ENCODE measurements at regions not wholly inside any gene's neighbourhood (a gene's known extent, or its start where the extent isn't known, plus 50 kb on each side); places are given as distances from the start of the nearest gene placed in this dataset.

GRCh38 chr4:184937745-184938144, 80.5 kb upstream of the HELT start:
- CTCF ChIA-PET: interaction anchor here (2.1 kb wide), 1 partner anchor 67 kb away, joined by 8 read pairs; no protein-coding TSS in a partner anchor
- no peak for TF ChIP-seq TEAD1 (CRISPR knock-in tag; IDR thresholded peaks at IDR 0.05)
- ATAC-seq: no peak
- Mint-ChIP-seq H3K27me3 (ENCODE audit: low read depth) (no peaks in the 10 kb centered on the region), H3K4me1 (peaks cover 16% of the 10 kb centered on the region), H3K9me3 (peaks cover 18% of the 10 kb centered on the region), H3K27ac (no peak overlapping the region), H3K4me3 (no peak overlapping the region), H3K36me3 (peaks cover 8% of the 10 kb centered on the region)
- DNase-seq (ENCODE audit: low spot score): peak; percentile 35
- POLR2A ChIA-PET: no interaction called here

- ATAC-seq (no peak), DNase-seq (ENCODE audit: low spot score) (no peak)
- ChIA-PET POLR2A (no interaction called here), CTCF (no interaction called here)
- H3K9me3 Mint-ChIP-seq: peaks cover 18% of the 10 kb centered on the region
- H3K4me1 Mint-ChIP-seq: peaks cover 16% of the 10 kb centered on the region
- no peaks in the 10 kb centered on the region for H3K27me3 Mint-ChIP-seq (ENCODE audit: low read depth)
- no peak overlapping the region for H3K4me3 Mint-ChIP-seq
- H3K27ac Mint-ChIP-seq: no peak overlapping the region
- TF ChIP-seq ELF4 (CRISPR knock-in tag; IDR thresholded peaks at IDR 0.05; ENCODE audit: low read depth) (no peak), NR2C2 (CRISPR knock-in tag; IDR thresholded peaks at IDR 0.05) (no peak), SOX15 (CRISPR knock-in tag; IDR thresholded peaks at IDR 0.05) (no peak), PRRX2 (CRISPR knock-in tag; IDR thresholded peaks at IDR 0.05) (no peak)
- peaks cover 8% of the 10 kb centered on the region for H3K36me3 Mint-ChIP-seq
Measured at GRCh38 chr4:184938871-184939270, 79.4 kb upstream of the HELT start.

DNA sequence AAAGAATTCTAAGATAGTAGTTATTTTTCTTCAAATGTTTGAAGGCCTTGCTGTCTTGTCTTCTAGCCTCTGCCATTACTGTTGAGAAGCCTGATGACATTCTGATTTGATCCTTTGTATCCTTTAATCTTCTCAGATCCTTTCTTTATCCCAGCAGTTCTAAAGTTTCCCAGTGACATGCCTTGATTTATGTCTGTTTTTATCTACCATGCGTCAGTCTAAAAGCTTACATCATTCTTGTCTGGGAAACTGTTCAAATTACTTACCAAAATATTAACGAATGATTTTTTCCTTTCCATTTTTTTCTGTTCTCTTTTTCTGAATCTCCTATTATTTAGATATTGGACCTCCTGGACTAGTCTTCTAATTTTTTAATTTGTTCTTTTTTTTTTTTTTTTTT, 78.3 kb upstream of the HELT start:
- CTCF ChIA-PET: no interaction called here
- Mint-ChIP-seq H3K4me1 (peaks cover 16% of the 10 kb centered on the region), H3K27me3 (ENCODE audit: low read depth) (no peaks in the 10 kb centered on the region), H3K9me3 (peaks cover 18% of the 10 kb centered on the region), H3K4me3 (no peak overlapping the region), H3K27ac (no peak overlapping the region), H3K36me3 (peaks cover 8% of the 10 kb centered on the region)
- DNase-seq (ENCODE audit: low spot score): no peak
- TF ChIP-seq USF1 (CRISPR knock-in tag; IDR thresholded peaks at IDR 0.05): no peak
- TF ChIP-seq ATF1 (CRISPR knock-in tag; IDR thresholded peaks at IDR 0.05): no peak
- no peak for TF ChIP-seq ZNF138 (CRISPR knock-in tag; conservative IDR thresholded peaks at IDR 0.05)
- TF ChIP-seq SOX15 (CRISPR knock-in tag; IDR thresholded peaks at IDR 0.05): no peak
- TF ChIP-seq ZNF263 (CRISPR knock-in tag; IDR thresholded peaks at IDR 0.05; ENCODE audit: low read depth): no peak
- TF ChIP-seq, protein P1, sequence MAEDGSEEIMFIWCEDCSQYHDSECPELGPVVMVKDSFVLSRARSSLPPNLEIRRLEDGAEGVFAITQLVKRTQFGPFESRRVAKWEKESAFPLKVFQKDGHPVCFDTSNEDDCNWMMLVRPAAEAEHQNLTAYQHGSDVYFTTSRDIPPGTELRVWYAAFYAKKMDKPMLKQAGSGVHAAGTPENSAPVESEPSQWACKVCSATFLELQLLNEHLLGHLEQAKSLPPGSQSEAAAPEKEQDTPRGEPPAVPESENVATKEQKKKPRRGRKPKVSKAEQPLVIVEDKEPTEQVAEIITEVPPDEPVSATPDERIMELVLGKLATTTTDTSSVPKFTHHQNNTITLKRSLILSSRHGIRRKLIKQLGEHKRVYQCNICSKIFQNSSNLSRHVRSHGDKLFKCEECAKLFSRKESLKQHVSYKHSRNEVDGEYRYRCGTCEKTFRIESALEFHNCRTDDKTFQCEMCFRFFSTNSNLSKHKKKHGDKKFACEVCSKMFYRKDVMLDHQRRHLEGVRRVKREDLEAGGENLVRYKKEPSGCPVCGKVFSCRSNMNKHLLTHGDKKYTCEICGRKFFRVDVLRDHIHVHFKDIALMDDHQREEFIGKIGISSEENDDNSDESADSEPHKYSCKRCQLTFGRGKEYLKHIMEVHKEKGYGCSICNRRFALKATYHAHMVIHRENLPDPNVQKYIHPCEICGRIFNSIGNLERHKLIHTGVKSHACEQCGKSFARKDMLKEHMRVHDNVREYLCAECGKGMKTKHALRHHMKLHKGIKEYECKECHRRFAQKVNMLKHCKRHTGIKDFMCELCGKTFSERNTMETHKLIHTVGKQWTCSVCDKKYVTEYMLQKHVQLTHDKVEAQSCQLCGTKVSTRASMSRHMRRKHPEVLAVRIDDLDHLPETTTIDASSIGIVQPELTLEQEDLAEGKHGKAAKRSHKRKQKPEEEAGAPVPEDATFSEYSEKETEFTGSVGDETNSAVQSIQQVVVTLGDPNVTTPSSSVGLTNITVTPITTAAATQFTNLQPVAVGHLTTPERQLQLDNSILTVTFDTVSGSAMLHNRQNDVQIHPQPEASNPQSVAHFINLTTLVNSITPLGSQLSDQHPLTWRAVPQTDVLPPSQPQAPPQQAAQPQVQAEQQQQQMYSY (CRISPR knock-in tag; IDR thresholded peaks at IDR 0.05): no peak
- TF ChIP-seq FOXP1 (CRISPR knock-in tag; IDR thresholded peaks at IDR 0.05; ENCODE audit: borderline replicate concordance): no peak
- no peak for TF ChIP-seq NFYB (CRISPR knock-in tag; conservative IDR thresholded peaks at IDR 0.05; ENCODE audit: low read depth)
- no peak for TF ChIP-seq MYBL2 (CRISPR knock-in tag; IDR thresholded peaks at IDR 0.05)
- ATAC-seq: no peak
- POLR2A ChIA-PET: no interaction called here

DNA sequence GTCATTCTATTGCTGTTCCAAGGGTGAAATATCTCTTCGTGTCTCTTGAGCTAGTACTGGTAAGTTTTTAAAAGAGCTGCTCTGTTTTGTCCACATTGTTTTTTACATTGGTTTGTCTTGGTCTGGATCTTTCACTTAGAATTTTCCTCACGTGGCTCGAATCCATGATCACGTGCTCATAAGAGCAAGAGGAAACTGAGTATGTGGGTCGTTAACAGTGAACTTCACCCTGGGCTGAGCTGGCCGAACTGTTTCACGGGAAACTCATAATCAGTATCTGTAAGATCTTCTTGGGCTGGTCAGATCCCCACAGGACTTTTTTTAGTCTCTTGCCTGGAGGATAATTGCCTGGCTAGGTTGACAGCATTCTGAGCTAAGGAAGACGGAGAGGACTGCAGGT, 77.8 kb upstream of the HELT start:
- Mint-ChIP-seq H3K4me3 (no peak overlapping the region), H3K4me1 (peaks cover 16% of the 10 kb centered on the region), H3K9me3 (peaks cover 18% of the 10 kb centered on the region), H3K27me3 (ENCODE audit: low read depth) (no peaks in the 10 kb centered on the region), H3K36me3 (peaks cover 8% of the 10 kb centered on the region), H3K27ac (no peak overlapping the region)
- TF ChIP-seq SOX15 (CRISPR knock-in tag; IDR thresholded peaks at IDR 0.05) (no peak), TEAD4 (CRISPR knock-in tag; IDR thresholded peaks at IDR 0.05) (no peak), ATF1 (CRISPR knock-in tag; IDR thresholded peaks at IDR 0.05) (no peak), PRRX2 (CRISPR knock-in tag; IDR thresholded peaks at IDR 0.05) (no peak), NFE2L1 (CRISPR knock-in tag; IDR thresholded peaks at IDR 0.05) (no peak)
- TF ChIP-seq, protein P2, sequence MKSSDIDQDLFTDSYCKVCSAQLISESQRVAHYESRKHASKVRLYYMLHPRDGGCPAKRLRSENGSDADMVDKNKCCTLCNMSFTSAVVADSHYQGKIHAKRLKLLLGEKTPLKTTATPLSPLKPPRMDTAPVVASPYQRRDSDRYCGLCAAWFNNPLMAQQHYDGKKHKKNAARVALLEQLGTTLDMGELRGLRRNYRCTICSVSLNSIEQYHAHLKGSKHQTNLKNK (CRISPR knock-in tag; IDR thresholded peaks at IDR 0.05): no peak
- TF ChIP-seq, protein P3, sequence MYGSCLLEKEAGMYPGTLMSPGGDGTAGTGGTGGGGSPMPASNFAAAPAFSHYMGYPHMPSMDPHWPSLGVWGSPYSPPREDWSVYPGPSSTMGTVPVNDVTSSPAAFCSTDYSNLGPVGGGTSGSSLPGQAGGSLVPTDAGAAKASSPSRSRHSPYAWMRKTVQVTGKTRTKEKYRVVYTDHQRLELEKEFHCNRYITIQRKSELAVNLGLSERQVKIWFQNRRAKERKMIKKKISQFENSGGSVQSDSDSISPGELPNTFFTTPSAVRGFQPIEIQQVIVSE (CRISPR knock-in tag; IDR thresholded peaks at IDR 0.05; ENCODE audit: borderline replicate concordance): no peak
- CTCF ChIA-PET: no interaction called here
- POLR2A ChIA-PET: no interaction called here
- DNase-seq (ENCODE audit: low spot score) (no peak), ATAC-seq (no peak)
